NCI-H2196 treated with DMSO at 0.1 percent for 48 hours (cell line): ENCODE measurements at regions not wholly inside any gene's neighbourhood (a gene's known extent, or its start where the extent isn't known, plus 50 kb on each side); places are given as distances from the start of the nearest gene placed in this dataset.

Source experiments
- DNase-seq: peaks from one replicate; lab custom pipeline; 2025; ENCODE audit not compliant: unreplicated experiment; lab: John Stamatoyannopoulos, UW

DNA sequence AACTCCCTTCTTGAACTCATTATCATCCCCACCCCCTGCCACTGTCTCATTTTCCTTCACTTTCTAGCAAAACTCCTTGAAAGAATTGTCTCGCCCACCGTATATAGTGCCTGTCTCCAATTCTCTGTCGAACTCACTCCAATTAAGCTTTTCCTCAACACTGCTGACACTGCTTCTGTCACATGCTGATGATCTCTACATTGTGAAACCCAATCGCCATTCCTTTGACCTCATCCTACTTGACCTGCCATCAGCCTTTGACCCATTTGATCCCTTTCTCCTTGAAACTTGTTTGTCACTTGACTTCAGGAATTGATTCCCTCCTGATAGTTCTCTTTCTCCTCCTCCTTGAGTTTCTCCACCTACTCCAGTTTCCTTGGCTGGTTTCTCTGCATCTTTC is 54.8 kb downstream of the CCDC71L start:
- no peak for DNase-seq

DNA sequence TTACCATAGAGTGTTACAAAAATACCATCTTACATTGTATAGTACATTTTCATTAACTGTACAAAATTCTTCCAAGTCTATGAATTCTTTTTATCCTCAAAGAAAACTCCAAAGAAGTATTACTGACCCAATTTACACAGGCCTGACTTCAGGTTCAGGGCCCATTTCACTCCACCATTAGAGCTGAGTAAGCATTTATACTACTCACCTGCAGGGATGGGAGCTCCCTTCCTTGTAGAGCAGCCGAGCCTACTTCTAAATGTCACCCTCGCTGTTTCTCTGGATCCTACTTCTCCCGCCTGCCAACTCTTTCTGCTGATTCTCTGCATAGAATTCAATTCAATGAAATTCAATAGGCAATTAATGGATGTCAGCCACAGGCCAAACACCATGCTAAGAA is 56.0 kb downstream of the CCDC71L start:
- DNase-seq: no peak

GRCh38 chr7:106604303-106604924 is 56.5 kb downstream of the CCDC71L start:
- no peak for DNase-seq

- no peak for DNase-seq
Measured at GRCh38 chr7:106603346-106603745, 57.6 kb downstream of the CCDC71L start.

GRCh38 chr7:106602062-106602461 is 58.9 kb downstream of the CCDC71L start:
- no peak for DNase-seq

DNA sequence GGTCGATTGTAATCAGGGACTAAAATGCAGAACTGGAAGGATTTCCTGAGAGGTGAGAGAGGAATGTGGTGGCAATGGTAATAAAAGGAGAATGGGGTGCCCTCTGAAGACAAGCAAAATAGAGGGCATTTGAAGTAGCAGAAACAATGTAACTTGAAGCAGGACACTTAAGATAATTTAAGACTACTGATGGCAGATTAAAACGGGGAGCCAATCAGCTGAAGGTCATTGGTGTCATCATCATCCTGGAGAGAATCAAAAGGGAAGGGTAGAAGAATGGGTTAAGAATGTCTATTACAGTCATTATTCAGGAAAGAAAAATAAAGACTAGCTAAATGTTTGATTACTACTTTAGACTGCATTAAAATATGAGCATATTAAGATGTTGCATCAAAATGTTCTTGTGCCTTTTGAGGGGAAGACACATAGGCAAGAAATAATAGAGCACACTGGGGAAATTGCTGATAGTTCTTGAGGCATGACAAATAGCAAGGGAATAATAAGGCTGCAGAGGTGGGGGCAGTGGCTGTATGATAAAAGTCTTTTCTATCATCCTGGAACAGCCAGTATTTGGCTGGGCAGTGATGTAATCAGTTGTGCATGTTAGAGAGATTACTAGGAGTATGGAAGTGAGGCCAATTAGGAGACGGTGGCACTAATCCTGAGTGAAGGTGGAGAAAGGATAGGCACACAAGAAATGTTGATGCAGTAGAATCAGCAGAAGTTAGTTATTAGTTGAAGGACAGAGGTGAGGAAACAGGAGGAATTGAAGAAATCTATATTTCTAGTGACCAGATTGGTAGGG is 60.2 kb downstream of the CCDC71L start:
- DNase-seq: no peak

- DNase-seq: peak; percentile 52
Measured at GRCh38 chr7:106599343-106599698, 61.6 kb downstream of the CCDC71L start.

GRCh38 chr7:106598663-106599342 is 62.2 kb downstream of the CCDC71L start:
- DNase-seq: peak; percentile 42

DNA sequence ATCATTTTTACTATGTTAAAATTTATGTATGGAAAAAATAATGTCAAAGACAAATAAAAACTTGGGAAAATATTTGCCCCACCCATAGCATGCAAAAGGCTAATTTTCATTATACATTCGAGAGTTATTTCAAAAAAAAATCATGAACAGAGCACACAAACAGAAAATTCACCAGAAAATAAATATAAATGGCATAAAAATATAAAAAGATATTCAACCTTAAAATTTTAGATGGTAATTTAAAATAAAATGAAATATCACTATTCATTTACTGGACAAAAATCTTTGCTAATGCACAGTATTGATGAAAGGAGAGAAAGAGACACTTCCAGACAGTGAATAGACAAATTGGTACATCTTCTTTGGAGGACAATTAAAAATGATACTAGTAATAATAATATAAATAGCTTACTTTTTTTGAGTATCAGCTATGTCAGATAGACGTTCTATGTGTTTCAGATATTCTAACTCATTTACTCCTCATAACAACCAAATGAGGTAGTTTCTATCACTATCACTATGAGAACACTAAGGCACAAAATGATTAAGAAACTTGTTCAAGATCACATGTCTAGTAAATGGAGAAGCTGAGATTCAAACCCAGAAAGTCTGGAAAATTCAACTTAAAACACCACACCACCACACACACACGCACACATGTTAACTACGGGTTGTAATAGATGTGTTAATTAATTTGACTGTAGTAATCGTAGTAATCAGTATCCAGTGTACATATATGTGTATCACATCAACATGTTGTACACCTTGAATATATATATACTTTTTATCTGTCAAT is 63.0 kb downstream of the CCDC71L start:
- no peak for DNase-seq

GRCh38 chr7:106597014-106597413 is 63.9 kb downstream of the CCDC71L start:
- no peak for DNase-seq

- DNase-seq: no peak
Measured at GRCh38 chr7:106595922-106596321, 65.0 kb downstream of the CCDC71L start.

- DNase-seq: no peak
Measured at GRCh38 chr7:106593028-106593417, 67.9 kb downstream of the CCDC71L start.

- no peak for DNase-seq
Measured at GRCh38 chr7:106592282-106593027, 68.5 kb downstream of the CCDC71L start.

DNA sequence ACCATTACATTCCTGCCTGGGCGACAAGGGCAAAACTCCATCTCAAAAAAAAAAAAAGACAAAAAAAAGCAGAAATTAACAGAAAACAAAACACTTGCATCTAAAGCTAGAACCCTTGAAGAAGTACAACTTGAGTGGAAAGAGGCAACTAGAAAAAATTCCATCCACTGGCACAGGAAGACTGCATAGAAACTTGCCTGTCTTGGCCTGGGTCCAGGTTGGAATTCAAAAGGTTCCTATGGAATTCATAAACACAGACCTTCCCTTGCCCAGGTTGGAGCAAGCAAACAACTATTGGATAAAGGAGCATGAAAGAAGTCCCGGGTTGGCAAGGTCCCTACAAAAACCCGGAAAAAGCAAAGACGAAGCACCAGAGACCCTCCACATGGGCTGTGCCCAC is 69.8 kb downstream of the CCDC71L start:
- DNase-seq: no peak

- DNase-seq: no peak
Measured at GRCh38 chr7:106590209-106590816, 70.6 kb downstream of the CCDC71L start.

GRCh38 chr7:106589198-106589879 is 71.6 kb downstream of the CCDC71L start:
- no peak for DNase-seq

GRCh38 chr7:106588422-106589197 is 72.3 kb downstream of the CCDC71L start:
- DNase-seq: no peak

GRCh38 chr7:106584914-106585759 is 75.8 kb downstream of the CCDC71L start:
- no peak for DNase-seq
